ENCODE measurements at regions not wholly inside any gene's neighbourhood (a gene's known extent, or its start where the extent isn't known, plus 50 kb on each side); places are given as distances from the start of the nearest gene placed in this dataset.
"Not testable (repeated sequence)": the region's sequence is repeated elsewhere in the genome, so short reads cannot be mapped to it uniquely, and the experiment has no call there.

DNA sequence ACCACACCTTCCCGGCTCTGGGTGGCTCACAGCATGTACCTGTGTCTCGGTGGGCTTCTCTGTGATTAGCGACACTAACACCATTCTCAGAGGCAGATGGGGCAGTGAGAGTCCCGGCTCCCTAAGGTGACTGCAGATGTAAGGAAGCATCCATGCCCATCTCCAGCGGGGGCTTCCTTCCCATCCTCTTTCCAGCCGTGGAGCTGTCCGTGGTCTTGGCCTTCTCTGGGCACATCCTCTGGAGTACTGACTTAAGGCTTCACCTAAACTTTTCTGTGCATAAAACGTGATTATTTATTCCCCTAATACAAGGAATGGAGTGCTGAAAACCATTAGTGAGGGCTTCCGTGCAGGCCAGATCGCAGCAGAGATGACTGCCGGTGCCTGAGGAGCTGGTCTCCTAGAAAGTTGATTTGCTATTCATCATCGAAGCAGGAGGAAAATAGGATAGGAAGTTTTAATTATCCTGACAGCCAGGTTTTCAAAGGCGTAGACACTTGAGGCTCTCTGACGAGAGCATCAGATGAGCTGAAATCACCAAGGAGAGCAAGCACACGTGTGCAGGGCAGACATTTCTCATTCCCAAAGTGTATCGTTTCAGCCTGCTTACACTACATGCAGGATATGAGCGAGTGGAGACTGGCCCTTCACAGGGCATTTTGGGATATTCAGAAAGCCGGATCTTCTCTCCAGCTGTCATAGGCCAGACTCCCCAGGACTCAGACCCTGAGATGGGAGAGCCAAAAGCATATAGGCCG is 186.1 kb upstream of the SALL3 start:
- TF ChIP-seq, protein P1, sequence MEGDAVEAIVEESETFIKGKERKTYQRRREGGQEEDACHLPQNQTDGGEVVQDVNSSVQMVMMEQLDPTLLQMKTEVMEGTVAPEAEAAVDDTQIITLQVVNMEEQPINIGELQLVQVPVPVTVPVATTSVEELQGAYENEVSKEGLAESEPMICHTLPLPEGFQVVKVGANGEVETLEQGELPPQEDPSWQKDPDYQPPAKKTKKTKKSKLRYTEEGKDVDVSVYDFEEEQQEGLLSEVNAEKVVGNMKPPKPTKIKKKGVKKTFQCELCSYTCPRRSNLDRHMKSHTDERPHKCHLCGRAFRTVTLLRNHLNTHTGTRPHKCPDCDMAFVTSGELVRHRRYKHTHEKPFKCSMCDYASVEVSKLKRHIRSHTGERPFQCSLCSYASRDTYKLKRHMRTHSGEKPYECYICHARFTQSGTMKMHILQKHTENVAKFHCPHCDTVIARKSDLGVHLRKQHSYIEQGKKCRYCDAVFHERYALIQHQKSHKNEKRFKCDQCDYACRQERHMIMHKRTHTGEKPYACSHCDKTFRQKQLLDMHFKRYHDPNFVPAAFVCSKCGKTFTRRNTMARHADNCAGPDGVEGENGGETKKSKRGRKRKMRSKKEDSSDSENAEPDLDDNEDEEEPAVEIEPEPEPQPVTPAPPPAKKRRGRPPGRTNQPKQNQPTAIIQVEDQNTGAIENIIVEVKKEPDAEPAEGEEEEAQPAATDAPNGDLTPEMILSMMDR (IDR thresholded peaks at IDR 0.05): no peak
- no peak for ATAC-seq (ENCODE audit: low FRiP score)
- DNase-seq (ENCODE audit: low spot score): no peak

DNA sequence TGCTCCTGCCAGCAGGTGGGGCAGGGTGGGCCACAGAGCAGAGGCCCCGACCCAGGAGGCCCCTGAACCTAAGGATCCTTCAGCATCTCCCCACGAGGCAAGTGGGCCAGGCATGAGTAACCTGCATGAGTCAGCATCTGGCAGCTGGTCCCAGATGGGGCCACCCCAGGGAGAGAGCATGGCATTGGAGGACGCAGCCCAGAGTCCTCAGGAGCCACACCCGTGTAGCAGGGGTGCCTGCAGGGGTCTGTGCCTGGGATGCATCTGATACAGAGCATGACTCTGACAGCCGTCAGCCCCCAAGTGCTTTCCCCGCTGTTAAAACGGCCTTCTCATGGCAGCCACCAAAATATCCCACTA is 185.6 kb upstream of the SALL3 start:
- TF ChIP-seq, protein P1 (IDR thresholded peaks at IDR 0.05): no peak
- DNase-seq (ENCODE audit: low spot score): no peak
- ATAC-seq (ENCODE audit: low FRiP score): no peak

GRCh38 chr18:78796693-78797455 is 182.7 kb upstream of the SALL3 start:
- TF ChIP-seq, protein P1 (IDR thresholded peaks at IDR 0.05): no peak
- no peak for ATAC-seq (ENCODE audit: low FRiP score)
- DNase-seq (ENCODE audit: low spot score): no peak

GRCh38 chr18:78797499-78797898 is 182.1 kb upstream of the SALL3 start:
- TF ChIP-seq, protein P1 (IDR thresholded peaks at IDR 0.05): no peak
- DNase-seq (ENCODE audit: low spot score): no peak
- ATAC-seq (ENCODE audit: low FRiP score): no peak

- TF ChIP-seq, protein P1 (IDR thresholded peaks at IDR 0.05): no peak
- DNase-seq (ENCODE audit: low spot score): no peak
- ATAC-seq (ENCODE audit: low FRiP score): no peak
Observed at GRCh38 chr18:78798402-78799175, 181.0 kb upstream of the SALL3 start.

- TF ChIP-seq, protein P1 (IDR thresholded peaks at IDR 0.05): no peak
- ATAC-seq (ENCODE audit: low FRiP score) (no peak), DNase-seq (ENCODE audit: low spot score) (no peak)
Observed at GRCh38 chr18:78799382-78800089, 180.1 kb upstream of the SALL3 start.

DNA sequence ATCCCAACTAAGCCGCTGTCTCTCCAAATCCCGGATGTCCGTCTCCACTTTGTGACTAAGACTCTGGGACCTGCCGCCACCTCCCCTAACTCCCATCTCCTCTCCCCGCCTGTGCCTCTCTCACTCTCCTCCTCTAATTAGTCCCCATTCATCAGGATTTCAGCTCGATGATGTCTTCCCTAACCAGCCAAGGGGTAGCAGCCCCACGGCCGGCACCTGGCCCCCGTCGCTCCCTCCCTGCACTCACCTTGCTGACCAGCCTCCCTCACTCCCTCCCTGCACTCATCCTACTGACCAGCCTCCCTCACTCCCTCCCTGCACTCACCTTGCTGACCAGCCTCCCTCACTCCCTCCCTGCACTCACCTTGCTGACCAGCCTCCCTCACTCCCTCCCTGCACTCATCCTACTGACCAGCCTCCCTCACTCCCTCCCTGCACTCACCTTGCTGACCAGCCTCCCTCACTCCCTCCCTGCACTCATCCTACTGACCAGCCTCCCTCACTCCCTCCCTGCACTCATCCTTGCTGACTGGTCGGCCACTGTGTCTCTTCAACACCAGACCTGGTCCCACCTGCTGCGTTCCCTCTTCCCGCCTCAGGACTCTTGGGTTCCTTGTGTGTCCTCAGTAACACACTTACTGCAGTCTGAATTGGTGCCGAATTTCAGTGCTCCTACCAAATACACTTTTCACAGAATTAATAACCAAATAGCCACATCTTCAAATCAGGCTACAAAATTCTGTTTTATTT is 179.3 kb upstream of the SALL3 start:
- ATAC-seq (ENCODE audit: low FRiP score); DNase-seq (ENCODE audit: low spot score): not testable (repeated sequence)

Data from omental fat pad (tissue), 3 donors.